Astrocyte (in vitro differentiated cells and primary cell): ENCODE measurements at regions not wholly inside any gene's neighbourhood (a gene's known extent, or its start where the extent isn't known, plus 50 kb on each side); places are given as distances from the start of the nearest gene placed in this dataset.
A peak's percentile ranks its signal among the peaks of the same experiment; 100 is the strongest.

Experiments
- DNase-seq: peaks from one replicate; pipeline ENCODE4 v3.0.0-alpha.2; 2010; ENCODE audit warnings: low read depth
- FAIRE-seq: peaks from 2 replicates; lab custom pipeline; 2011; peaks lifted over from hg19 to GRCh38; lab: Jason Lieb, UNC
- H2AFZ ChIP-seq: 2 replicates; pipeline ENCODE4 v1.6.0; 2012; ENCODE audit warnings: low read depth, low read length, inconsistent platforms
- H3K27ac ChIP-seq: 2 replicates; pipeline ENCODE4 v1.5.1; 2011; ENCODE audit warnings: low read depth, low read length, inconsistent platforms
- H3K27me3 ChIP-seq: 2 replicates; pipeline ENCODE4 v1.6.0; 2011; ENCODE audit warnings: low read length, inconsistent platforms; ENCODE audit not compliant: insufficient read depth
- H3K36me3 ChIP-seq: 2 replicates; pipeline ENCODE4 v1.5.1; 2011; ENCODE audit warnings: low read length, inconsistent platforms; ENCODE audit not compliant: insufficient read depth
- H3K4me1 ChIP-seq: 2 replicates; pipeline ENCODE4 v1.5.1; 2011; ENCODE audit warnings: low read length, inconsistent platforms; ENCODE audit not compliant: insufficient read depth
- H3K4me2 ChIP-seq: 2 replicates; pipeline ENCODE4 v1.6.0; 2012; ENCODE audit warnings: low read length, inconsistent platforms
- H3K4me3 ChIP-seq: 2 replicates; pipeline ENCODE4 v1.5.1; 2011; ENCODE audit warnings: low read depth, mild to moderate bottlenecking, low read length, inconsistent platforms; ENCODE audit not compliant: insufficient read depth
- H3K79me2 ChIP-seq: 2 replicates; pipeline ENCODE4 v1.6.0; 2012; ENCODE audit warnings: mild to moderate bottlenecking, low read length, inconsistent platforms; ENCODE audit not compliant: insufficient read depth
- H3K9ac ChIP-seq: 2 replicates; pipeline ENCODE4 v1.6.0; 2012; ENCODE audit warnings: mild to moderate bottlenecking, low read length, inconsistent platforms
- H3K9me3 ChIP-seq: 2 replicates; pipeline ENCODE4 v1.5.1; 2012; ENCODE audit warnings: low read depth, mild to moderate bottlenecking, low read length, inconsistent platforms; ENCODE audit not compliant: insufficient read depth
- H4K20me1 ChIP-seq: 2 replicates; pipeline ENCODE4 v1.6.0; 2012; ENCODE audit warnings: low read length, inconsistent platforms; ENCODE audit not compliant: insufficient read depth
- H3K27ac Mint-ChIP-seq: one replicate; pipeline ENCODE4 v1.8.0; 2021; ENCODE audit warnings: mild to moderate bottlenecking, mixed read lengths; ENCODE audit not compliant: unreplicated experiment
- H3K27me3 Mint-ChIP-seq: one replicate; pipeline ENCODE4 v1.8.0; 2021; ENCODE audit warnings: low read depth, mixed read lengths; ENCODE audit not compliant: unreplicated experiment
- H3K36me3 Mint-ChIP-seq: one replicate; pipeline ENCODE4 v1.8.0; 2021; ENCODE audit warnings: low read depth, mixed read lengths; ENCODE audit not compliant: unreplicated experiment
- H3K4me1 Mint-ChIP-seq: one replicate; pipeline ENCODE4 v1.8.0; 2021; ENCODE audit warnings: low read depth, mixed read lengths; ENCODE audit not compliant: unreplicated experiment
- H3K4me3 Mint-ChIP-seq: one replicate; pipeline ENCODE4 v1.8.0; 2021; ENCODE audit warnings: mild to moderate bottlenecking, moderate library complexity, mixed read lengths; ENCODE audit not compliant: unreplicated experiment
- H3K9me3 Mint-ChIP-seq: one replicate; pipeline ENCODE4 v1.8.0; 2021; ENCODE audit warnings: mild to moderate bottlenecking, mixed read lengths; ENCODE audit not compliant: unreplicated experiment
- EZH2 ChIP-seq: IDR thresholded peaks from 2 replicates; pipeline ENCODE4 v1.6.1; 2012; ENCODE audit warnings: mild to moderate bottlenecking, low read length, inconsistent platforms; ENCODE audit not compliant: insufficient read depth
- TF ChIP-seq, protein P1 (sequence below): IDR thresholded peaks from 2 replicates; pipeline ENCODE4 v1.5.1; 2011; ENCODE audit warnings: low read depth, mild to moderate bottlenecking, inconsistent platforms, low read length, moderate library complexity; ENCODE audit not compliant: insufficient read depth

DNA sequence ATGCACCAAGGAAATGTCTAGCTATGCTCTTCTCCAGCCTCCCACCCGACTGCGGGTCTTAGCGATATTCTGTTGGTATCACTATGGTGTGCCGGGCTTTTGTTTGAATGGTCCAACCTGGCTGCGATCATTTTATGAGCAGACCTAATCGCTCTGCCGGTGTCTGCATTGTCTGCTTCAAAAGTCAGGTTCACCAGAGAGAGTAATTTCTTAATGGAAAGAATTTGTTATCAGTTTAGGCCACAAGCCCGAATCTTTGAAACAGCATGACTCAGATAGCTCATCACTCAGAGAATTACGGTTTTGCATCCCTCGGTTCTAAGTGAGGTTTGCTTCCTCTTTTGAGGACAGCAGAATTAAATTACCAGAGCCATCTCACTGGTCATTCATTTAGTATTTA is 521.0 kb upstream of the ARID1B start:
- Mint-ChIP-seq H3K36me3 (peaks cover 3% of the 10 kb centered on the region), H3K4me3 (no peak overlapping the region), H3K4me1 (no peaks in the 10 kb centered on the region), H3K27ac (peak overlapping the region; percentile 44), H3K27me3 (peaks cover 13% of the 10 kb centered on the region), H3K9me3 (peaks cover 5% of the 10 kb centered on the region)
- H3K79me2 ChIP-seq = no peaks in the 10 kb centered on the region
- H3K27ac ChIP-seq = no peak overlapping the region
- DNase-seq = no peak
- H3K27me3 ChIP-seq = no peaks in the 10 kb centered on the region
- H3K9me3 ChIP-seq = peaks cover 5% of the 10 kb centered on the region
- H4K20me1 ChIP-seq = no peaks in the 10 kb centered on the region
- FAIRE-seq = no peak
- no peaks in the 10 kb centered on the region for H3K36me3 ChIP-seq
- no peak overlapping the region for H3K9ac ChIP-seq
- H2AFZ ChIP-seq = no peak overlapping the region
- H3K4me1 ChIP-seq = no peaks in the 10 kb centered on the region
- TF ChIP-seq, protein P1, sequence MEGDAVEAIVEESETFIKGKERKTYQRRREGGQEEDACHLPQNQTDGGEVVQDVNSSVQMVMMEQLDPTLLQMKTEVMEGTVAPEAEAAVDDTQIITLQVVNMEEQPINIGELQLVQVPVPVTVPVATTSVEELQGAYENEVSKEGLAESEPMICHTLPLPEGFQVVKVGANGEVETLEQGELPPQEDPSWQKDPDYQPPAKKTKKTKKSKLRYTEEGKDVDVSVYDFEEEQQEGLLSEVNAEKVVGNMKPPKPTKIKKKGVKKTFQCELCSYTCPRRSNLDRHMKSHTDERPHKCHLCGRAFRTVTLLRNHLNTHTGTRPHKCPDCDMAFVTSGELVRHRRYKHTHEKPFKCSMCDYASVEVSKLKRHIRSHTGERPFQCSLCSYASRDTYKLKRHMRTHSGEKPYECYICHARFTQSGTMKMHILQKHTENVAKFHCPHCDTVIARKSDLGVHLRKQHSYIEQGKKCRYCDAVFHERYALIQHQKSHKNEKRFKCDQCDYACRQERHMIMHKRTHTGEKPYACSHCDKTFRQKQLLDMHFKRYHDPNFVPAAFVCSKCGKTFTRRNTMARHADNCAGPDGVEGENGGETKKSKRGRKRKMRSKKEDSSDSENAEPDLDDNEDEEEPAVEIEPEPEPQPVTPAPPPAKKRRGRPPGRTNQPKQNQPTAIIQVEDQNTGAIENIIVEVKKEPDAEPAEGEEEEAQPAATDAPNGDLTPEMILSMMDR = no peak
- TF ChIP-seq EZH2 = no peak
- H3K4me2 ChIP-seq = no peak overlapping the region
- H3K4me3 ChIP-seq = no peak overlapping the region

DNA sequence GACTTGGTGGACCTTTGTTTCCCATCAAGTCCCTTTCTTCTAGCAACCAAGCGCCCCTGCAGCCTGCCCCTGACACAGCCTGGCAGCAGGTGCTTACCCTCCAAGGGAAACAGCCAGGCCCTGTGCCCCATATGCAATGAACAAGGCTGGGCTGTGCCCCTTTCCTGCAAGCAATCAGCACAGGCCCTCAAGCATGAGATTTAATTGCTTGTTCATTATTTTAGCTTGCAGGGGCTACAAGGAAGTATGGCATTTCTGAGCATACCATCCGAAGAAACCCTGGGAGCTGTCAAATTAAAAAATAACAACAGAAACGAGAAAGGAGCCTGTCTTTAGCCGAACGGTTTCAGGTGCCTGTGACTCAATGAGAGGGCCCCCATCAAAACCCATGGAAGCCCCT is 522.9 kb upstream of the ARID1B start:
- Histone ChIP-seq H3K9me3 (no peaks in the 10 kb centered on the region), H3K4me2 (no peak overlapping the region), H3K79me2 (no peaks in the 10 kb centered on the region), H3K4me1 (no peaks in the 10 kb centered on the region), H4K20me1 (no peaks in the 10 kb centered on the region), H3K36me3 (no peaks in the 10 kb centered on the region), H2AFZ (no peak overlapping the region), H3K27ac (no peak overlapping the region), H3K9ac (no peak overlapping the region), H3K27me3 (no peaks in the 10 kb centered on the region), H3K4me3 (no peak overlapping the region)
- TF ChIP-seq EZH2 = no peak
- TF ChIP-seq, protein P1 = no peak
- Mint-ChIP-seq H3K4me3 (no peak overlapping the region), H3K9me3 (peaks cover 5% of the 10 kb centered on the region), H3K4me1 (peaks cover 6% of the 10 kb centered on the region), H3K27me3 (peaks cover 13% of the 10 kb centered on the region), H3K27ac (no peak overlapping the region), H3K36me3 (no peaks in the 10 kb centered on the region)
- no peak for FAIRE-seq
- DNase-seq = no peak

DNA sequence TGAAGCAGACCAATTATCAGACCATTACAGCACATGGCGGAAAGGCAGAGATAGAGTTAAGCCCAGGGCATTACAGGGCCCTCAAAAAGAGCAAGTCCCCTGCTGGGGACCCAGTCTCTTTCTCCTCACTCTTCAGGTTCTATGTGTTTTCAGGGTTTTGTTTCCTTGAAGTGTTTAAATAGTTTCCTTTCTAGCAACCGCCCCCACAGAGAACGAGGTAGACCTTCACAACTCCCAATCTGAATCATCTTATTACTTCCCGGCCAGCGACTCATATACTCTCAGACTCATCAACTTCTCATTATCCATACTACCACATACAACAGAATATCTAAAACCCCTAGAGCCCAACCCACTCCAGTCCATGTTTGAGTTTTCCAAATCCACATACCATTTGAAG is 526.6 kb upstream of the ARID1B start:
- no peak for TF ChIP-seq EZH2
- TF ChIP-seq, protein P1 = no peak
- no peaks in the 10 kb centered on the region for H3K36me3 ChIP-seq
- Mint-ChIP-seq H3K27ac (no peak overlapping the region), H3K4me3 (no peak overlapping the region), H3K27me3 (peaks cover 7% of the 10 kb centered on the region), H3K4me1 (peaks cover 6% of the 10 kb centered on the region), H3K36me3 (no peaks in the 10 kb centered on the region), H3K9me3 (peaks cover 2% of the 10 kb centered on the region)
- H2AFZ ChIP-seq = no peak overlapping the region
- no peak overlapping the region for H3K9ac ChIP-seq
- DNase-seq (no peak), FAIRE-seq (no peak)
- no peaks in the 10 kb centered on the region for H3K4me1 ChIP-seq
- H3K4me3 ChIP-seq = no peak overlapping the region
- H3K27me3 ChIP-seq = no peaks in the 10 kb centered on the region
- no peaks in the 10 kb centered on the region for H3K9me3 ChIP-seq
- H3K27ac ChIP-seq = no peak overlapping the region
- H4K20me1 ChIP-seq = no peaks in the 10 kb centered on the region
- H3K4me2 ChIP-seq = no peak overlapping the region
- no peaks in the 10 kb centered on the region for H3K79me2 ChIP-seq
